DOHH2 (cell line): ENCODE measurements at regions not wholly inside any gene's neighbourhood (a gene's known extent, or its start where the extent isn't known, plus 50 kb on each side); places are given as distances from the start of the nearest gene placed in this dataset.

Experiments
- H3F3A ChIP-seq: fragments of 200-600 bp; sonication (generic), shearing (Covaris generic); 2 replicates; pipeline ENCODE4 v1.6.0; 2016; ENCODE audit warnings: antibody characterized with exemption, mild to moderate bottlenecking; ENCODE audit not compliant: control insufficient read depth, insufficient read depth
- H3K27ac ChIP-seq: fragments of 200-600 bp; sonication (generic); 2 replicates; pipeline ENCODE4 v1.5.1; 2014; ENCODE audit warnings: low read depth, mild to moderate bottlenecking, low read length, moderate library complexity
- H3K27me3 ChIP-seq: fragments of 200-600 bp; sonication (generic); 2 replicates; pipeline ENCODE4 v1.6.1; 2014; ENCODE audit warnings: mild to moderate bottlenecking, low read length, mixed read lengths; ENCODE audit not compliant: control insufficient read depth
- H3K36me3 ChIP-seq: fragments of 200-600 bp; sonication (generic); 2 replicates; pipeline ENCODE4 v1.6.1; 2014; ENCODE audit warnings: mild to moderate bottlenecking, low read length, moderate library complexity, mixed read lengths; ENCODE audit not compliant: control insufficient read depth
- H3K4me1 ChIP-seq: fragments of 200-600 bp; sonication (generic); 2 replicates; pipeline ENCODE4 v1.6.1; 2014; ENCODE audit warnings: mild to moderate bottlenecking, low read length, mixed read lengths; ENCODE audit not compliant: control insufficient read depth
- H3K4me2 ChIP-seq: fragments of 200-600 bp; sonication (generic); 2 replicates; pipeline ENCODE4 v1.6.0; 2014; ENCODE audit warnings: mild to moderate bottlenecking, low read length, moderate library complexity
- H3K4me3 ChIP-seq: fragments of 200-600 bp; sonication (generic); 2 replicates; pipeline ENCODE4 v1.5.1; 2014; ENCODE audit warnings: mild to moderate bottlenecking, low read length, mixed read lengths
- H3K79me2 ChIP-seq: fragments of 200-600 bp; sonication (generic); 2 replicates; pipeline ENCODE4 v1.6.1; 2014; ENCODE audit warnings: mild to moderate bottlenecking, low read length, mixed read lengths; ENCODE audit not compliant: control insufficient read depth
- H3K9me2 ChIP-seq: fragments of 200-600 bp; sonication (generic); replicated peaks from 2 replicates; pipeline ENCODE4 v1.6.1; 2014; ENCODE audit warnings: mild to moderate bottlenecking, low read length, mixed read lengths; ENCODE audit not compliant: control insufficient read depth
- H3K9me3 ChIP-seq: fragments of 200-600 bp; sonication (generic); 2 replicates; pipeline ENCODE4 v1.6.1; 2014; ENCODE audit warnings: antibody characterized with exemption, low read length, mixed read lengths; ENCODE audit not compliant: control insufficient read depth, insufficient read depth
- H4K20me1 ChIP-seq: fragments of 200-600 bp; sonication (generic); 2 replicates; pipeline ENCODE4 v1.6.0; 2014; ENCODE audit warnings: low read depth, mild to moderate bottlenecking, antibody characterized with exemption, low read length, moderate library complexity; ENCODE audit not compliant: control insufficient read depth, insufficient read depth
- CTCF ChIP-seq: fragments of 200-600 bp; sonication (generic); IDR thresholded peaks from one replicate; pipeline ENCODE4 v1.5.1; 2014; ENCODE audit warnings: antibody characterized with exemption, mild to moderate bottlenecking, low read depth, low read length; ENCODE audit not compliant: poor library complexity, severe bottlenecking
- EZH2phosphoT487 ChIP-seq: fragments of 200-600 bp; sonication (generic); IDR thresholded peaks from 2 replicates; pipeline ENCODE4 v1.6.1; 2017; ENCODE audit warnings: borderline replicate concordance, mild to moderate bottlenecking, antibody characterized with exemption, low read length, moderate library complexity, mixed read lengths

- Histone ChIP-seq H3K4me2 (no peak overlapping the region), H3K9me2 (no peaks in the 10 kb centered on the region), H3K4me1 (no peaks in the 10 kb centered on the region), H3K27me3 (no peaks in the 10 kb centered on the region), H3K79me2 (no peaks in the 10 kb centered on the region), H4K20me1 (no peaks in the 10 kb centered on the region), H3K9me3 (peaks cover 9% of the 10 kb centered on the region), H3K36me3 (no peaks in the 10 kb centered on the region), H3K4me3 (no peak overlapping the region), H3F3A (no peaks in the 10 kb centered on the region), H3K27ac (no peak overlapping the region)
- no peak for TF ChIP-seq EZH2phosphoT487
Observed at GRCh38 chr9:78393340-78393739, 96.4 kb downstream of the PSAT1 start.

GRCh38 chr9:78393932-78394331, 97.0 kb downstream of the PSAT1 start:
- TF ChIP-seq CTCF = no peak
- no peak for TF ChIP-seq EZH2phosphoT487
- Histone ChIP-seq H3K9me2 (no peaks in the 10 kb centered on the region), H3K27ac (no peak overlapping the region), H3K4me3 (no peak overlapping the region), H3K9me3 (peaks cover 9% of the 10 kb centered on the region), H3K4me1 (no peaks in the 10 kb centered on the region), H3K79me2 (no peaks in the 10 kb centered on the region), H3K36me3 (no peaks in the 10 kb centered on the region), H3K4me2 (no peak overlapping the region), H3K27me3 (no peaks in the 10 kb centered on the region; the same call in 1 of the 2 replicates), H4K20me1 (no peaks in the 10 kb centered on the region), H3F3A (no peaks in the 10 kb centered on the region)

- Histone ChIP-seq H3K36me3 (no peaks in the 10 kb centered on the region), H3K9me2 (no peaks in the 10 kb centered on the region), H3K79me2 (no peaks in the 10 kb centered on the region), H3K27me3 (peaks cover under 1% of the 10 kb centered on the region; the same call in 1 of the 2 replicates), H3K4me1 (no peaks in the 10 kb centered on the region), H3K4me3 (no peak overlapping the region), H4K20me1 (no peaks in the 10 kb centered on the region), H3K4me2 (no peak overlapping the region), H3F3A (no peaks in the 10 kb centered on the region), H3K27ac (no peak overlapping the region), H3K9me3 (peaks cover 9% of the 10 kb centered on the region)
- TF ChIP-seq EZH2phosphoT487 (no peak), CTCF (no peak)
Observed at GRCh38 chr9:78396087-78396486, 99.2 kb downstream of the PSAT1 start.

GRCh38 chr9:78397045-78397444, 100.1 kb downstream of the PSAT1 start:
- no peak for TF ChIP-seq EZH2phosphoT487
- no peak for TF ChIP-seq CTCF
- Histone ChIP-seq H3K27ac (no peak overlapping the region), H3K9me3 (peaks cover 9% of the 10 kb centered on the region), H4K20me1 (no peaks in the 10 kb centered on the region), H3K27me3 (peaks cover 3% of the 10 kb centered on the region; the same call in 1 of the 2 replicates), H3F3A (no peaks in the 10 kb centered on the region), H3K4me2 (no peak overlapping the region), H3K4me3 (no peak overlapping the region), H3K36me3 (no peaks in the 10 kb centered on the region), H3K9me2 (no peaks in the 10 kb centered on the region), H3K4me1 (no peaks in the 10 kb centered on the region), H3K79me2 (no peaks in the 10 kb centered on the region)
